Right ventricle myocardium superior (tissue), 1 donor: ENCODE measurements at regions not wholly inside any gene's neighbourhood (a gene's known extent, or its start where the extent isn't known, plus 50 kb on each side); places are given as distances from the start of the nearest gene placed in this dataset.
"Not testable (repeated sequence)": the region's sequence is repeated elsewhere in the genome, so short reads cannot be mapped to it uniquely, and the experiment has no call there.

Experiments used
- ATAC-seq: fragments of 200-7000 bp; cut with Tn5 transposase; one replicate; pipeline ENCODE4 v1.9.1; 2020; ENCODE audit warnings: mild to moderate bottlenecking; ENCODE audit not compliant: poor library complexity
- DNase-seq: peaks from one replicate; pipeline ENCODE4 v3.0.0-alpha.2; 2020
- intact Hi-C: fragments of 100-400 bp; cut with DNase I; formaldehyde crosslinking; loops from one replicate; pipeline ENCODE4 v1.11.2; 2022
- donor health status: DM: no; HTN: yes; CAD: no; lungs with severe emphysema.

GRCh38 chr5:34244281-34245031 is 201.4 kb upstream of the C1QTNF3 start:
- peak; percentile 79 for DNase-seq
- intact Hi-C loops = not testable (repeated sequence)
- ATAC-seq = peak; percentile 95

DNA sequence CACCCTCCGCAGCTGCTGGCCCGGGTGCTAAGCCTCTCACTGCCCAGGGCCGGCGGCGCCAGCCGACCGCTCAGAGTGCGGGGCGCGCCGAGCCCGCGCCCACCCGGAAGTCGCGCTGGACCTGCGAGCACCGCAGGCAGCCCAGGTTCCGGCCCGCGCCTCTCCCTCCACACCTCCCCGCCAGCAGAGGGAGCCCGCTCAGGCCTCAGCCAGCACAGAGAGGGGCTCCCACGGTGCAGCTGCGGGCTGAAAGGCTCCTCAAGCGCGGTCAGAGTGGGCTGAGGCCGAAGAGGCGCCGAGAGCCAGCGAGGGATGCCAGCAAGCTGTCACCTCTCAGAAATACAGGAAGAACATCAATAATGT is 202.0 kb upstream of the C1QTNF3 start:
- intact Hi-C loops, DNase-seq: not testable (repeated sequence)
- peak; percentile 99 for ATAC-seq

- intact Hi-C loops, DNase-seq, ATAC-seq: not testable (repeated sequence)
Observed at GRCh38 chr5:34245813-34246212, 202.8 kb upstream of the C1QTNF3 start.

- DNase-seq, intact Hi-C loops, ATAC-seq: not testable (repeated sequence)
Observed at GRCh38 chr5:34258598-34258997, 215.6 kb upstream of the C1QTNF3 start.

- intact Hi-C loops, ATAC-seq, DNase-seq: not testable (repeated sequence)
Observed at GRCh38 chr5:34261020-34261419, 218.0 kb upstream of the C1QTNF3 start.

GRCh38 chr5:34266151-34266550 is 223.1 kb upstream of the C1QTNF3 start:
- ATAC-seq, DNase-seq, intact Hi-C loops: not testable (repeated sequence)

- ATAC-seq, intact Hi-C loops, DNase-seq: not testable (repeated sequence)
Observed at GRCh38 chr5:34296759-34297158, 253.7 kb upstream of the C1QTNF3 start.

DNA sequence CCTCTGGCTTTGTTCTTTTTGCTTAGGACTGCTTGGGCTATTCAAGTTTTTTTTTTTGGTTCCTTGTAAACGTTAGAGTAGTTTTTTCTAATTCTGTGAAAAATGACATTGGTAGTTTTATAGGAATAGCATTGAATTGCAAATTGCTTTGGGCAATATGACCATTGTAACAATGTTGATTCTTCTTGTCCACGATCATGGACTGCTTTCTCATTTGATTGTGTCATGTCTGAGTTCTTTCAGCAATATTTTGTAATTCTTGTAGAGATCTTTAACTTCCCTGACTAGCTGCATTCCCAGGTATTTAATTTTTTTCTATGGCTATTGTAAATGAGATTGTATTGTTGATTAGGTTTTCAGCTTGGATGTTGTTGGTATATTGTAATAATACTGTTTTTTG is 286.2 kb upstream of the C1QTNF3 start:
- DNase-seq, intact Hi-C loops, ATAC-seq: not testable (repeated sequence)

- DNase-seq, ATAC-seq, intact Hi-C loops: not testable (repeated sequence)
Observed at GRCh38 chr5:34329611-34330108, 286.6 kb upstream of the C1QTNF3 start.

- intact Hi-C loops, ATAC-seq, DNase-seq: not testable (repeated sequence)
Observed at GRCh38 chr5:34331928-34332454, 289.0 kb upstream of the C1QTNF3 start.

- DNase-seq, intact Hi-C loops, ATAC-seq: not testable (repeated sequence)
Observed at GRCh38 chr5:34339408-34340001, 296.5 kb upstream of the C1QTNF3 start.

DNA sequence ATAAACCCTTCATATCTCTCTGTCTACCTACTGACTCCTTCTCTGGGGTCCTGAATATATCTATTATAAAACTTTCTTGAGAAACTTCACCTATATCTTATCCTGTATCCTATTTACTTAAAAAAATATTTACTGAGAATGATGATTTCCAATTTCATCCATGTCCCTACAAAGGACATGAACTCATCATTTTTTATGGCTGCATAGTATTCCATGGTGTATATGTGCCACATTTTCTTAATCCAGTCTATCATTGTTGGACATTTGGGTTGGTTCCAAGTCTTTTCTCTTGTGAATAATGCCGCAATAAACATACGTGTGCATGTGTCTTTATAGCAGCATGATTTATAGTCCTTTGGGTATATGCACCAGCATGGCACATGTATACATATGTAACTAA is 301.7 kb upstream of the RAI14 start:
- intact Hi-C loops, ATAC-seq, DNase-seq: not testable (repeated sequence)

DNA sequence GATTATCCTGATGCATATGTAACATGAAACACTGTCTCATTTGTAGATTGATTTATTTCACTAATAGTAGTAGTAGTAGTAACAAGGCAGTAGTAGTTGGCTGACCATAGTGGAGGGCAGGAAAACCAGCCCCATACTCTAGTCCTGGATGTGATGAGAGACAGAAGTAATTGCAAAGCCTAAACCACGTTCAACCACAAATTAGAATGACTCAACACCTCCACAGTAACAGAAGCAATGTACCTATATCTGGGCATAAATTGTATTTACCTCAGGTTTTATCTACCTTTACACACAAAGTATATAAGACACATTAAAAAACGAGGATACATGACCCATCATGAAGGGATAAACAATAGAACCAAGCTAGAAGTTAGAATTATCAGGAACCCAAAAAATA is 284.7 kb upstream of the RAI14 start:
- DNase-seq, ATAC-seq, intact Hi-C loops: not testable (repeated sequence)

DNA sequence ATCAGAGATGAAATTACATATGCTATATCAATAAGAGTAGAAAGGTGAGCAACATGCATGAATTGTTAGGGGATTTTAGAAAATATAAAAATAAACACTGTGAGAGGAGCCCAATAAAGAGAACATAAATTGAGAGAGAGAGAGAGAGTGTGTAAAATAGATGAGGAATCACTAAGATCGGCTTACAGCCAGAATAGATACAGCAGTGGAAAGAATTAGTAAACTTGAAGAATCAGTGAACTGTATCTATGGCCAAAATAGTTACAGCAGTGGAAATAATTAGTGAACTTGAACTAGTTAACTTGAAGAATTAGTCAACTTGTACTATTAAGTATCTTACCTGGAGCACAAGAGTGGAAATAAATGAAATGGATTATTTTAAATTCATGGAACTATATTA is 284.3 kb upstream of the RAI14 start:
- ATAC-seq, DNase-seq, intact Hi-C loops: not testable (repeated sequence)

- intact Hi-C loops, DNase-seq, ATAC-seq: not testable (repeated sequence)
Observed at GRCh38 chr5:34372739-34373138, 283.4 kb upstream of the RAI14 start.

GRCh38 chr5:34377651-34378050 is 278.5 kb upstream of the RAI14 start:
- intact Hi-C loops, ATAC-seq, DNase-seq: not testable (repeated sequence)

DNA sequence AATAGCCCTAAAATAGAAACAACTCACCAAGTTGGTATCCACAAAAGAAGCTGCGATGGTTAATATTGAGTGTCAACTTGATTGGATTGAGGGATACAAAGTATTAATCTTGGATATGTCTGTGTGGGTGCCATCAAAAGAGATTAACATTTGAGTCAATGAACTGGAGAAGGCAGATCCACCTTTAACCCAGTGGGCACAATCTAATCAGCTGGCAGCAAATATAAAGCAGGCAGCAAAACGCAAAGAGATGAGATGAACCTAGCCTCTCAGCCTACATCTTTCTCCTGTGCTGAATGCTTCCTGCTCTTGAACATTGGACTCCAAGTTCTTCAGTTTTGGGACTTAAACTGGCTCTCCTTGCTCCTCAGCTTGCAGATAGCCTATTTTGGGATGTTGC is 277.6 kb upstream of the RAI14 start:
- ATAC-seq, DNase-seq, intact Hi-C loops: not testable (repeated sequence)

DNA sequence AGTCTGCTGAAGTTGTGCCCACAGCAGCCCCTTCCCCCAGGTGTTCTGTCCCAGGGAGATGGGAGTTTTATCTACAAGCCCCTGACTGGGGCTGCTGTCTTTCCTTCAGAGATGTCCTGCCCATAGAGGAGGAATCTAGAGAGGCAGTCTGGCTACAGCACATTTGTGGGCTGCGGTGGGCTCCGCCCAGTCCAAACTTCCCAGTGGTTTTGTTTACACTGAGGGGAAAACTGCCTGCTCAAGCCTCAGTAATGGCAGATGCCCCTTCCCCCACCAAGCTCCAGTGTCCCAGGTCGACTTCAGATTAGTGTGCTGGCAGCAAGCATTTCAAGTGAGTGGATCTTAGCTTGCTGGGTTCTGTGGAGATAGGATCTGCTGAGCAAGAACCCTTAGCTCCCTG is 267.4 kb upstream of the RAI14 start:
- DNase-seq, intact Hi-C loops, ATAC-seq: not testable (repeated sequence)

- no peak for ATAC-seq
- no peak for DNase-seq
- intact Hi-C loops = no loop called here
Observed at GRCh38 chr5:34409373-34409772, 246.8 kb upstream of the RAI14 start.
